ENCODE measurements at regions not wholly inside any gene's neighbourhood (a gene's known extent, or its start where the extent isn't known, plus 50 kb on each side); places are given as distances from the start of the nearest gene placed in this dataset.
A peak's percentile ranks its signal among the peaks of the same experiment; 100 is the strongest.

GRCh38 chr15:35863655-35864054 is 317.7 kb upstream of the DPH6 start:
- ATAC-seq: no peak

GRCh38 chr15:35867356-35867755 is 321.4 kb upstream of the DPH6 start:
- no peaks in the 10 kb centered on the region for H3K27me3 ChIP-seq
- H3K36me3 ChIP-seq: no peaks in the 10 kb centered on the region
- no peaks in the 10 kb centered on the region for H3K9me3 ChIP-seq
- no peaks in the 10 kb centered on the region for H3K4me1 ChIP-seq
- no peak overlapping the region for H3K27ac ChIP-seq
- no peak overlapping the region for H3K4me3 ChIP-seq
- DNase-seq (peak in 1 of 4 donors; percentile 11), ATAC-seq (no peak)
- intact Hi-C loops (cut with DNase I): no loop called here
- TF ChIP-seq CTCF (IDR thresholded peaks at IDR 0.05): no peak

More at GRCh38 chr15:35863655-35864054, 317.7 kb upstream of the DPH6 start:
- Histone ChIP-seq H3K27me3 (no peaks in the 10 kb centered on the region), H3K36me3 (no peaks in the 10 kb centered on the region), H3K9me3 (no peaks in the 10 kb centered on the region), H3K4me1 (no peaks in the 10 kb centered on the region), H3K27ac (no peak overlapping the region), H3K4me3 (no peak overlapping the region)
- TF ChIP-seq CTCF (IDR thresholded peaks at IDR 0.05): no peak
- intact Hi-C loops (cut with DNase I): no loop called here
- no peak for DNase-seq

- H3K36me3 ChIP-seq: no peaks in the 10 kb centered on the region
- no peak for DNase-seq
- H3K4me1 ChIP-seq: no peaks in the 10 kb centered on the region
- intact Hi-C loops (cut with DNase I): no loop called here
- no peak for TF ChIP-seq CTCF (IDR thresholded peaks at IDR 0.05)
- H3K9me3 ChIP-seq: no peaks in the 10 kb centered on the region
- no peak overlapping the region for H3K27ac ChIP-seq
- no peaks in the 10 kb centered on the region for H3K27me3 ChIP-seq
- no peak for ATAC-seq
- H3K4me3 ChIP-seq: no peak overlapping the region
Measured at GRCh38 chr15:35871282-35871681, 325.3 kb upstream of the DPH6 start.

- Histone ChIP-seq H3K4me3 (no peak overlapping the region), H3K27ac (no peak overlapping the region), H3K9me3 (no peaks in the 10 kb centered on the region), H3K4me1 (no peaks in the 10 kb centered on the region), H3K27me3 (no peaks in the 10 kb centered on the region), H3K36me3 (no peaks in the 10 kb centered on the region)
- TF ChIP-seq CTCF (IDR thresholded peaks at IDR 0.05): no peak
- intact Hi-C loops (cut with DNase I): no loop called here
- no peak for ATAC-seq
- no peak for DNase-seq
Measured at GRCh38 chr15:35871812-35872211, 325.8 kb upstream of the DPH6 start.

- no peaks in the 10 kb centered on the region for H3K36me3 ChIP-seq
- TF ChIP-seq CTCF (IDR thresholded peaks at IDR 0.05): no peak
- DNase-seq (no peak), ATAC-seq (no peak)
- no peak overlapping the region for H3K4me3 ChIP-seq
- no peaks in the 10 kb centered on the region for H3K27me3 ChIP-seq
- intact Hi-C loops (cut with DNase I): no loop called here
- no peak overlapping the region for H3K27ac ChIP-seq
- no peaks in the 10 kb centered on the region for H3K9me3 ChIP-seq
- H3K4me1 ChIP-seq: no peaks in the 10 kb centered on the region
Measured at GRCh38 chr15:35872577-35872976, 326.6 kb upstream of the DPH6 start.
